Heart left ventricle (tissue), 13 donors: ENCODE measurements at regions not wholly inside any gene's neighbourhood (a gene's known extent, or its start where the extent isn't known, plus 50 kb on each side); places are given as distances from the start of the nearest gene placed in this dataset.
"Not testable (repeated sequence)": the region's sequence is repeated elsewhere in the genome, so short reads cannot be mapped to it uniquely, and the experiment has no call there.

Source experiments
- POLR2A ChIP-seq, 2 donors: fragments of 450-650 bp; IDR thresholded peaks; one replicate each; pipeline ENCODE4 v1.6.1; 2017; ENCODE audit warnings: antibody characterized with exemption in 2 of 2, mild to moderate bottlenecking in 2 of 2, moderate library complexity in 2 of 2
- TF ChIP-seq, protein P1 (sequence below), 12 donors: fragments of 200-600 bp; sonication (generic) in 4 of 12; IDR thresholded peaks; one replicate each; pipeline versions ENCODE4 v1.5.0 to v1.8.0; 2018 to 2022; ENCODE audit warnings: antibody characterized with exemption in 12 of 12, mild to moderate bottlenecking in 5 of 12
- donor health status: ischemic (EF 13 %, LVEDD 7.1; RV severe dilation, severe dysfunction).
- donor health status: DM: no; HTN: yes; CAD: no.
- donor health status: DM: no; HTN: no; CAD: no.
- donor health status: ischemic (EF 25% LVEDD 6.9; RV normal size, moderate dysfunction).
- donor health status: ischemic (EF 25% LVEDD 5.7; RV mildly dilated, moderate dysfunction).
- donor health status: ischemic (EF 35%, LVEDD 5.7; RV mildly dilated, moderate dysfunction).
- donor health status: nonischemic (EF 11% LVEDD 7.7; RV severe dilation, severe dysfunction).
- donor health status: DM: yes; HTN: yes; CAD: no.
- donor health status: PGD.
- donor health status: ischemic (EF 29% LVEDD 5.4; RV normal size, mild dysfunction).
- donor health status: nonischemic (EF 23%, LVEDD 6.1; RV moderate dilation, normal function).

- TF ChIP-seq, protein P1, sequence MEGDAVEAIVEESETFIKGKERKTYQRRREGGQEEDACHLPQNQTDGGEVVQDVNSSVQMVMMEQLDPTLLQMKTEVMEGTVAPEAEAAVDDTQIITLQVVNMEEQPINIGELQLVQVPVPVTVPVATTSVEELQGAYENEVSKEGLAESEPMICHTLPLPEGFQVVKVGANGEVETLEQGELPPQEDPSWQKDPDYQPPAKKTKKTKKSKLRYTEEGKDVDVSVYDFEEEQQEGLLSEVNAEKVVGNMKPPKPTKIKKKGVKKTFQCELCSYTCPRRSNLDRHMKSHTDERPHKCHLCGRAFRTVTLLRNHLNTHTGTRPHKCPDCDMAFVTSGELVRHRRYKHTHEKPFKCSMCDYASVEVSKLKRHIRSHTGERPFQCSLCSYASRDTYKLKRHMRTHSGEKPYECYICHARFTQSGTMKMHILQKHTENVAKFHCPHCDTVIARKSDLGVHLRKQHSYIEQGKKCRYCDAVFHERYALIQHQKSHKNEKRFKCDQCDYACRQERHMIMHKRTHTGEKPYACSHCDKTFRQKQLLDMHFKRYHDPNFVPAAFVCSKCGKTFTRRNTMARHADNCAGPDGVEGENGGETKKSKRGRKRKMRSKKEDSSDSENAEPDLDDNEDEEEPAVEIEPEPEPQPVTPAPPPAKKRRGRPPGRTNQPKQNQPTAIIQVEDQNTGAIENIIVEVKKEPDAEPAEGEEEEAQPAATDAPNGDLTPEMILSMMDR (IDR thresholded peaks at IDR 0.05), result not testable (repeated sequence)
- not testable (repeated sequence) for TF ChIP-seq POLR2A (IDR thresholded peaks at IDR 0.05)
Observed at GRCh38 chr4:188678691-188679090, 539.5 kb downstream of the TRIML1 start.
